ENCODE measurements at regions not wholly inside any gene's neighbourhood (a gene's known extent, or its start where the extent isn't known, plus 50 kb on each side); places are given as distances from the start of the nearest gene placed in this dataset.

GRCh38 chr5:58105836-58106235 lies 354.1 kb downstream of the PLK2 start:
- CTCF ChIA-PET = no interaction called here
- intact Hi-C loops (cut with micrococcal nuclease; ENCODE audit: unreplicated experiment) = no loop called here
- H3K36me3 Mint-ChIP-seq (ENCODE audit: insufficient read depth, unreplicated experiment) = no peaks in the 10 kb centered on the region

GRCh38 chr5:58099257-58099656 lies 360.6 kb downstream of the PLK2 start:
- no peaks in the 10 kb centered on the region for H3K27me3 Mint-ChIP-seq (ENCODE audit: unreplicated experiment)
- intact Hi-C loops (cut with micrococcal nuclease; ENCODE audit: unreplicated experiment) = no loop called here
- DNase-seq = no peak
- CTCF ChIA-PET = no interaction called here
- H3K4me1 Mint-ChIP-seq (ENCODE audit: low read depth, unreplicated experiment) = no peaks in the 10 kb centered on the region
- no peak overlapping the region for H3K4me3 Mint-ChIP-seq (ENCODE audit: low read depth, unreplicated experiment)
- H3K27ac Mint-ChIP-seq (ENCODE audit: unreplicated experiment) = no peak overlapping the region
- no peaks in the 10 kb centered on the region for H3K36me3 Mint-ChIP-seq (ENCODE audit: insufficient read depth, unreplicated experiment)
- TF ChIP-seq CTCF (IDR thresholded peaks at IDR 0.05; ENCODE audit: unreplicated experiment) = no peak
- no TSS peak for BruUV-seq (replicated peaks)
- H3K9me3 Mint-ChIP-seq (ENCODE audit: low read depth, unreplicated experiment) = peaks cover 10% of the 10 kb centered on the region

More at GRCh38 chr5:58105836-58106235, 354.1 kb downstream of the PLK2 start:
- Mint-ChIP-seq H3K9me3 (ENCODE audit: low read depth, unreplicated experiment) (peaks cover 12% of the 10 kb centered on the region), H3K27me3 (ENCODE audit: unreplicated experiment) (no peaks in the 10 kb centered on the region), H3K27ac (ENCODE audit: unreplicated experiment) (no peak overlapping the region), H3K4me3 (ENCODE audit: low read depth, unreplicated experiment) (no peak overlapping the region), H3K4me1 (ENCODE audit: low read depth, unreplicated experiment) (no peaks in the 10 kb centered on the region)
- TF ChIP-seq CTCF (IDR thresholded peaks at IDR 0.05; ENCODE audit: unreplicated experiment) = no peak
- no peak for DNase-seq
- BruUV-seq (replicated peaks) = no TSS peak

GRCh38 chr5:58094031-58094430 lies 365.9 kb downstream of the PLK2 start:
- CTCF ChIA-PET = no interaction called here
- no peaks in the 10 kb centered on the region for H3K27me3 Mint-ChIP-seq (ENCODE audit: unreplicated experiment)
- no TSS peak for BruUV-seq (replicated peaks)
- intact Hi-C loops (cut with micrococcal nuclease; ENCODE audit: unreplicated experiment) = no loop called here
- no peak overlapping the region for H3K4me3 Mint-ChIP-seq (ENCODE audit: low read depth, unreplicated experiment)
- no peak for DNase-seq
- peaks cover 4% of the 10 kb centered on the region for H3K4me1 Mint-ChIP-seq (ENCODE audit: low read depth, unreplicated experiment)
- no peaks in the 10 kb centered on the region for H3K36me3 Mint-ChIP-seq (ENCODE audit: insufficient read depth, unreplicated experiment)
- no peak overlapping the region for H3K27ac Mint-ChIP-seq (ENCODE audit: unreplicated experiment)
- TF ChIP-seq CTCF (IDR thresholded peaks at IDR 0.05; ENCODE audit: unreplicated experiment) = no peak
- no peaks in the 10 kb centered on the region for H3K9me3 Mint-ChIP-seq (ENCODE audit: low read depth, unreplicated experiment)

GRCh38 chr5:58090704-58091103 lies 369.2 kb downstream of the PLK2 start:
- no peak overlapping the region for H3K27ac Mint-ChIP-seq (ENCODE audit: unreplicated experiment)
- H3K4me3 Mint-ChIP-seq (ENCODE audit: low read depth, unreplicated experiment) = no peak overlapping the region
- peaks cover 27% of the 10 kb centered on the region for H3K4me1 Mint-ChIP-seq (ENCODE audit: low read depth, unreplicated experiment)
- no TSS peak for BruUV-seq (replicated peaks)
- no peak for DNase-seq
- intact Hi-C loops (cut with micrococcal nuclease; ENCODE audit: unreplicated experiment) = no loop called here
- H3K27me3 Mint-ChIP-seq (ENCODE audit: unreplicated experiment) = no peaks in the 10 kb centered on the region
- no peaks in the 10 kb centered on the region for H3K9me3 Mint-ChIP-seq (ENCODE audit: low read depth, unreplicated experiment)
- CTCF ChIA-PET = no interaction called here
- no peaks in the 10 kb centered on the region for H3K36me3 Mint-ChIP-seq (ENCODE audit: insufficient read depth, unreplicated experiment)
- TF ChIP-seq CTCF (IDR thresholded peaks at IDR 0.05; ENCODE audit: unreplicated experiment) = no peak
